Ovary (tissue), 3 donors: ENCODE measurements at regions not wholly inside any gene's neighbourhood (a gene's known extent, or its start where the extent isn't known, plus 50 kb on each side); places are given as distances from the start of the nearest gene placed in this dataset.

ENCODE experiments used
- CTCF ChIP-seq, 3 donors: fragments of 450-650 bp in 2 of 3; fragments of 200-600 bp in 1 of 3; IDR thresholded peaks; one replicate each; pipeline versions ENCODE4 v1.5.1 to v1.8.0; 2016 to 2022; ENCODE audit warnings: antibody characterized with exemption in 3 of 3, mild to moderate bottlenecking in 1 of 3
- EP300 ChIP-seq: sonication (generic); formaldehyde crosslinking; IDR thresholded peaks from one replicate; pipeline ENCODE4 v1.6.1; 2017; ENCODE audit warnings: antibody characterized with exemption
- POLR2A ChIP-seq: fragments of 450-650 bp; IDR thresholded peaks from one replicate; pipeline ENCODE4 v1.6.1; 2017; ENCODE audit warnings: antibody characterized with exemption, mild to moderate bottlenecking, moderate library complexity
- donor health status: DM: no; HTN: no; CAD: no.

- TF ChIP-seq CTCF (IDR thresholded peaks at IDR 0.05) (no peak), POLR2A (no peak), EP300 (no peak)
Measured at GRCh38 chr1:212233321-212233720, 51.9 kb upstream of the PPP2R5A start.
